ENCODE measurements at regions not wholly inside any gene's neighbourhood (a gene's known extent, or its start where the extent isn't known, plus 50 kb on each side); places are given as distances from the start of the nearest gene placed in this dataset.

DNA sequence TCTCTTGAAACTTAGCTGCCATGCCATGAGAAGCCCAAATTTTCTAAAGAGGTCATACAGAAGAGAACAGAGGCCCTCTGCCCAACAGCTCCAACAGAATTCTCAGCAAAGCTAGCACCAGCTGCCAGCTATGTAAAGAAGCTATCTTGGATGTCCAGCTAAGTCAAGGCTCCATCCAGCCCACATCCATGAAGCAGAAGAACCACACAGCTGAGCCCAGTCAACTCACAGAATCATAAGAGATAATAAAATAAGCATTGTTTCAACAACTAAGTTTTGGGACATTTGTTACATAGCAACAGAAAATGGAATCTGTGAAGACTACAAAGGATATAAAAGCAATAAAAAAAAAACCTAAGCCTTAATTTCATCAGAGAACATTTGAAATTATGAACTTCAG is 434.3 kb downstream of the TXNL1 start:
- Histone ChIP-seq H3K4me1 (replicated peaks) (no peaks in the 10 kb centered on the region), H3K27me3 (replicated peaks; ENCODE audit: insufficient read depth) (no peaks in the 10 kb centered on the region), H3K9me3 (no peaks in the 10 kb centered on the region), H3K27ac (no peak overlapping the region), H3K36me3 (no peaks in the 10 kb centered on the region), H3K4me3 (no peak overlapping the region)
- TF ChIP-seq POLR2AphosphoS5 (IDR thresholded peaks at IDR 0.05) (no peak), POLR2A (IDR thresholded peaks at IDR 0.05) (no peak)
- TF ChIP-seq, protein P1, sequence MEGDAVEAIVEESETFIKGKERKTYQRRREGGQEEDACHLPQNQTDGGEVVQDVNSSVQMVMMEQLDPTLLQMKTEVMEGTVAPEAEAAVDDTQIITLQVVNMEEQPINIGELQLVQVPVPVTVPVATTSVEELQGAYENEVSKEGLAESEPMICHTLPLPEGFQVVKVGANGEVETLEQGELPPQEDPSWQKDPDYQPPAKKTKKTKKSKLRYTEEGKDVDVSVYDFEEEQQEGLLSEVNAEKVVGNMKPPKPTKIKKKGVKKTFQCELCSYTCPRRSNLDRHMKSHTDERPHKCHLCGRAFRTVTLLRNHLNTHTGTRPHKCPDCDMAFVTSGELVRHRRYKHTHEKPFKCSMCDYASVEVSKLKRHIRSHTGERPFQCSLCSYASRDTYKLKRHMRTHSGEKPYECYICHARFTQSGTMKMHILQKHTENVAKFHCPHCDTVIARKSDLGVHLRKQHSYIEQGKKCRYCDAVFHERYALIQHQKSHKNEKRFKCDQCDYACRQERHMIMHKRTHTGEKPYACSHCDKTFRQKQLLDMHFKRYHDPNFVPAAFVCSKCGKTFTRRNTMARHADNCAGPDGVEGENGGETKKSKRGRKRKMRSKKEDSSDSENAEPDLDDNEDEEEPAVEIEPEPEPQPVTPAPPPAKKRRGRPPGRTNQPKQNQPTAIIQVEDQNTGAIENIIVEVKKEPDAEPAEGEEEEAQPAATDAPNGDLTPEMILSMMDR (IDR thresholded peaks at IDR 0.05) = no peak
- intact Hi-C loops (cut with DNase I) = no loop called here
- no peak for DNase-seq (ENCODE audit: low spot score)

DNA sequence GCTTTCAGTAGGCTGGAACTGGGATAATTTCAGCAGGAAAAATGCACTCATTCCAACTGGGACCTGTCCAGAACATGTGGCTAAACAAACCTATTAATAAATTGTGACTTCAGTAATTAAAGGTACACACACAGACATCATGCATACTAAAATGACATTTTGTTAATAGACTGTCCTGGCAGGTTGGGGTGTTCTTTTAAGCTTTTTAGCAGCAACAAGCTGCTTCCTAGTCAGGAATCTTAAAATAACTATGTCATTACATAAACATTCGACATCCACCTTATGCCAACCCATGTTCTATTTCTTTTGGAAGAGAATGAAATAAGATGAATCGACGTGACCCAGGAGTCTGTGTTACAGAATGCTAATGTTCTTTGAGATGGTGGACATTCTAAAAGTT is 435.7 kb downstream of the TXNL1 start:
- Histone ChIP-seq H3K27ac (no peak overlapping the region), H3K4me1 (replicated peaks) (no peaks in the 10 kb centered on the region), H3K4me3 (no peak overlapping the region), H3K27me3 (replicated peaks; ENCODE audit: insufficient read depth) (no peaks in the 10 kb centered on the region), H3K36me3 (no peaks in the 10 kb centered on the region), H3K9me3 (no peaks in the 10 kb centered on the region)
- 34% methylated on average over 3 of the region's 3 CpGs for WGBS
- TF ChIP-seq POLR2AphosphoS5 (IDR thresholded peaks at IDR 0.05) (no peak), POLR2A (IDR thresholded peaks at IDR 0.05) (no peak)
- TF ChIP-seq, protein P1 (IDR thresholded peaks at IDR 0.05) = no peak
- DNase-seq (ENCODE audit: low spot score) = no peak
- intact Hi-C loops (cut with DNase I) = no loop called here

DNA sequence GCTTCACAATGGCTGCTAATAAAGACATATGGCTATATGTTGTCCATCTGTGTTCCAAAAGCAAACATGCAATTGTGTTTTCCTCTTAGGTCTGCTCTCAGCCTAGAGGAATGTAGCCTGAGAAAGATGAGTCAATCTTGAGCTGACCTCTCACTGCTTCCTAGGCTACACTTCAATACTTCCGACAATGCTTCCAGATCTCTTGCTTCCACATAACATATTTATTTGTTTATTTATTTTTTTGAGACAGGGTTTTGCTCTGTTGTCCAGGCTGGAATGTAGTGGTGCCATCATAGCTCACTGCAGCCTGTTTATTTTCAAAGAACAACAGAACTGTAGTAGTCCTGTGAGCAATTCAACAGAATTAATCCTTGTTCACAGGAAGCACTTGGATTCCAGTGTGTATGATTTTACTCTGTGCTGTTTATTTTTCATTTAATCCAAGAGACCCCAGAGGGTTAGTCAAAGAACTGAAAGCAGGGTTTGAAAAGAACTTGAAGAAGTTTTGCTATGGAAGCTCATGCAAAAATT is 437.9 kb downstream of the TXNL1 start:
- DNase-seq (ENCODE audit: low spot score) = no peak
- 75% methylated on average over 1 of the region's 1 CpG for WGBS
- Histone ChIP-seq H3K4me3 (no peak overlapping the region), H3K4me1 (replicated peaks) (no peaks in the 10 kb centered on the region), H3K27ac (no peak overlapping the region), H3K9me3 (no peaks in the 10 kb centered on the region), H3K27me3 (replicated peaks; ENCODE audit: insufficient read depth) (no peaks in the 10 kb centered on the region), H3K36me3 (no peaks in the 10 kb centered on the region)
- TF ChIP-seq POLR2AphosphoS5 (IDR thresholded peaks at IDR 0.05) (no peak), POLR2A (IDR thresholded peaks at IDR 0.05) (no peak)
- TF ChIP-seq, protein P1 (IDR thresholded peaks at IDR 0.05) = no peak
- intact Hi-C loops (cut with DNase I) = no loop called here

DNA sequence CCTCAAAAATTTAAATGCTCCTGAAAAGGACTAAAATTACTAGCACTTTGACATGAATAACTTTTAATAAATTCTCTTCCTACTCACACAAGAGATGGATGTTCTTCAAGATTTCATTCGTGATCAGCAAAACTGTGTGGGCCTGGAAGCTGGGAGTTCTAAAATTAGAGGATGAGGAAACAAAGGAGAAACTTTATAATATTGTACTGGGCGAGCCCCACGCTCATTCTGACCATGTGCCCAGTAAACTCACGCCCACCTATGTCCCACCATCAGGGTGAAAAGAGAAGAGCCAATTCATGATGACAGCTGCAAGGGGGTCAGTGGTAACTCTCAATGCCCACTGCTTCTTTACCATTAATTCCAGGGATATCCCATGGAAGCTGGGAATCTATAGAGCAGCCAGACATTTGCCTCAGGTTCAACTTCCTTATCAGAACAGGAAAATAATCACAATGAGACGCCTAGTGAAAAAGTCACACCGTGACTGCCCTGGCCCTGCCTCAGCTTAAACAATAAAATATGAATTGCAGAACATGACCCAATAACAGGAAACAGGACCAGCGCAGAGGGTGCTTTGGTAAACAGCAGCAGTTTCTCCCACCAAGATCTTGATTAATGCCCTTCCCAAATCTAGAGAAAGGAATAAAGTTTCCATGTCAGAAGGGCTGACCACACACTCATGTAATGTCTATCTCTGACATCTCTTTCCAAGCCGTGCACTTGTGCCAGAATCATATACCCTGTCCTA is 438.6 kb downstream of the TXNL1 start:
- WGBS = 80% methylated on average over 8 of the region's 8 CpGs
- no peak for DNase-seq (ENCODE audit: low spot score)
- intact Hi-C loops (cut with DNase I) = no loop called here

More for the DNA sequence above, 438.6 kb downstream of the TXNL1 start:
- Histone ChIP-seq H3K4me3 (no peak overlapping the region), H3K4me1 (replicated peaks) (no peaks in the 10 kb centered on the region), H3K27me3 (replicated peaks; ENCODE audit: insufficient read depth) (no peaks in the 10 kb centered on the region), H3K36me3 (no peaks in the 10 kb centered on the region), H3K9me3 (no peaks in the 10 kb centered on the region), H3K27ac (no peak overlapping the region)
- TF ChIP-seq POLR2AphosphoS5 (IDR thresholded peaks at IDR 0.05) (no peak), POLR2A (IDR thresholded peaks at IDR 0.05) (no peak)
- TF ChIP-seq, protein P1 (IDR thresholded peaks at IDR 0.05) = no peak

Measured in prostate gland (tissue), 2 donors.